ENCODE measurements at regions not wholly inside any gene's neighbourhood (a gene's known extent, or its start where the extent isn't known, plus 50 kb on each side); places are given as distances from the start of the nearest gene placed in this dataset.

DNA sequence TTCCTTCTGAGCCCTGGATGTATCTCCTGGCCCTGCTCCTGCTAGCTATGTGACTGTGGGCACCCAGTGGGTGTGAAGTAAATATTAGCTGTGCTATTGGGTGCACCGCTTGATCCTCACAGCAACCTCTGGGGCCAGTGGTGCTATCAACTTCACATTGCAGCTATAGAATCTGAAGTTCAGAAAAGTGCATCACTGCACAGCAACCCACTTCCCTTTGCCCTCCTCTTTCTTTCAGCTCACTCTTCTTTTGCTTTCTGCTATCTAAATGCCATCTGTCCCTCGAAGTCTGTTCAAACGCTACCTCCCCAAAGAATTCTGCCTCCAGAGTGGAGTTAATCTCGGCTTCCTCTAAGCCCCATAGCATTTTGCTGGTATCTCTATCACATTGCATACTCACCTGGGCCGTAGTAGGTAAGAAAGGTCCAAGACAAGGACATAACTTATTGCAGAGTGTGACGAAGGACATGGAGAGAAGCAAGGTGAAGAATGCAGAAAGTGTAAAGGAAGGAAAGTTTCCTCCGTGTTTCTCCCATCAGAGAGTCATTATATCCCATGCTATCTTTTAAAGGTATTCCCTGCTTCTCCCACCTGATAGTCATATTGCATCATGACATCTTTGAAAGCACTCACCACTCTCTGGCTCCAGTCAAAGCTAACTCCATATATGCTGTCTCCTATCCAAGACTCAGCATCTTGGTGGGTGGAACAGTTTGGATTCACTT, 57.1 kb upstream of the BCL6 start:
- H3K36me3 ChIP-seq = no peaks in the 10 kb centered on the region
- H3K9me3 ChIP-seq = no peaks in the 10 kb centered on the region
- DNase-seq (no peak), ATAC-seq (no peak)
- no peak overlapping the region for H3K27ac ChIP-seq
- intact Hi-C loops (cut with DNase I) = no loop called here
- H3K4me1 ChIP-seq = peaks cover 22% of the 10 kb centered on the region
- TF ChIP-seq, protein P1, sequence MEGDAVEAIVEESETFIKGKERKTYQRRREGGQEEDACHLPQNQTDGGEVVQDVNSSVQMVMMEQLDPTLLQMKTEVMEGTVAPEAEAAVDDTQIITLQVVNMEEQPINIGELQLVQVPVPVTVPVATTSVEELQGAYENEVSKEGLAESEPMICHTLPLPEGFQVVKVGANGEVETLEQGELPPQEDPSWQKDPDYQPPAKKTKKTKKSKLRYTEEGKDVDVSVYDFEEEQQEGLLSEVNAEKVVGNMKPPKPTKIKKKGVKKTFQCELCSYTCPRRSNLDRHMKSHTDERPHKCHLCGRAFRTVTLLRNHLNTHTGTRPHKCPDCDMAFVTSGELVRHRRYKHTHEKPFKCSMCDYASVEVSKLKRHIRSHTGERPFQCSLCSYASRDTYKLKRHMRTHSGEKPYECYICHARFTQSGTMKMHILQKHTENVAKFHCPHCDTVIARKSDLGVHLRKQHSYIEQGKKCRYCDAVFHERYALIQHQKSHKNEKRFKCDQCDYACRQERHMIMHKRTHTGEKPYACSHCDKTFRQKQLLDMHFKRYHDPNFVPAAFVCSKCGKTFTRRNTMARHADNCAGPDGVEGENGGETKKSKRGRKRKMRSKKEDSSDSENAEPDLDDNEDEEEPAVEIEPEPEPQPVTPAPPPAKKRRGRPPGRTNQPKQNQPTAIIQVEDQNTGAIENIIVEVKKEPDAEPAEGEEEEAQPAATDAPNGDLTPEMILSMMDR (IDR thresholded peaks at IDR 0.05) = no peak
- no peak overlapping the region for H3K4me3 ChIP-seq
- no peaks in the 10 kb centered on the region for H3K27me3 ChIP-seq (ENCODE audit: low read depth)

DNA sequence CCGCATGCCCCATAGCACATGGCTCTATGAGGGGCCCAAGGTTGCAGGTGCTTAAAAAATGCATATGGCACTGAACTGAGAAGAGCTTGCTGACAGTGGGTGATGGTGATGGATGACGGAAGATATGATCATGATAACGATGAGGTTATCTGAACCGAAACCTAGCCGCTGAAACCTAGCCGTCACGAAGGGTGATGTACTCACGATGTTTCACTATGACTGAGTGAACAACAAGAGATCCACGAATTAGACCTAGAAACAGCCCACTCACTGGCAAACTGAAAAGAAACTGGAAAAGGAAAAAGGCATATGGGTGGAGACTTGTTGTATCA, 57.6 kb upstream of the BCL6 start:
- H3K36me3 ChIP-seq = no peaks in the 10 kb centered on the region
- no peaks in the 10 kb centered on the region for H3K9me3 ChIP-seq
- ATAC-seq (no peak), DNase-seq (no peak)
- TF ChIP-seq, protein P1 (IDR thresholded peaks at IDR 0.05) = no peak
- intact Hi-C loops (cut with DNase I) = no loop called here
- no peak overlapping the region for H3K4me3 ChIP-seq
- no peak overlapping the region for H3K27ac ChIP-seq
- H3K4me1 ChIP-seq = peaks cover 22% of the 10 kb centered on the region
- no peaks in the 10 kb centered on the region for H3K27me3 ChIP-seq (ENCODE audit: low read depth)

DNA sequence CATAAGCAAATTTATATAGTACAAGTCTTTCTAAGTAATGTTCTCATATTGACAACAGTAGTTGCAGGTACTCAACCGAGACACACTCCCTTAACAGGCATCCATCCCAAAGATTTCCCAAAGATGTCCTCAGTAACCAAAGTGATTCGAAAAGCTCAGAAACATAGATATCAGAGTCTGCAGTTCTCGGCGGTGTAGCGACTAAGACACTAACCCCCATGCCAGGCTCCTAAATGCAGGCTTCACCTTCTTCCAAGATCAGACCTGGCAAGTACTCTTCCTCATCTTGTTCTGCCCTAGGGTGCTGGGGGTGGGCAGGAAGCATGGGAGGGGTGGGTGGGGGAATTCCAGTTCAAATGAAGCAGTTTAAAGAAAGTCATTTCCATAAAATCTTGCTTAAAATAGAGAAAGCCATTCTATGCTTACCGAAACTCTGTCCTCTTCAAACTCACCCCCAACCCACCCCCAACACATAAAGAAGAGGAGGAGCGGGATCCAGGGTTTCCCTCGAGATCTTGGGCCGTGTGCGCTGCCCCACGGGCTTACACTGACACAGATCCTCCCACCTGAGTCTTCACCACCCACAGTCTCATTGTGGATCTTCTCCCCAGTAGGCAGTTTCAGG, 59.0 kb upstream of the BCL6 start:
- no peaks in the 10 kb centered on the region for H3K36me3 ChIP-seq
- no peaks in the 10 kb centered on the region for H3K9me3 ChIP-seq
- DNase-seq = no peak
- no peak for ATAC-seq
- TF ChIP-seq, protein P1 (IDR thresholded peaks at IDR 0.05) = no peak
- no peak overlapping the region for H3K4me3 ChIP-seq
- H3K27ac ChIP-seq = no peak overlapping the region
- peaks cover 19% of the 10 kb centered on the region for H3K4me1 ChIP-seq
- intact Hi-C loops (cut with DNase I) = no loop called here
- no peaks in the 10 kb centered on the region for H3K27me3 ChIP-seq (ENCODE audit: low read depth)

DNA sequence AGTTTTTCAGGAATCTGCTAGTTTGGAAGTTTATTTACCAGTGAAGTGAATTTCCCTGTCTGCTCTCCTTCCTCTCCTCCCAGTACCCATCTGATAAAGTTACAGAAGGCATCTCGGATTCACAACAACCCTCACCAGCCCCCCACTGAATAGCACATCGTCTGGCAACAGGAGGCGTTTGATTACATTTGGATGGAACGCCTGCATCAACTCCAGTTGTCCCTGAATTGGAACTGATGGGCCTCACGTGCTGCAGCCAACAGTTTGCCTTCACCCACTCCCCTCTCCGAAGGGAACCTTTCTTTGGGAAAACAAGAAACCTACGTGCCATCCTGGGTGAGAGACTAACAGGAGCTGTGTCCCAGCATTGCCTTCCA, 59.5 kb upstream of the BCL6 start:
- no peak for DNase-seq
- Histone ChIP-seq H3K27ac (no peak overlapping the region), H3K4me1 (peaks cover 19% of the 10 kb centered on the region), H3K9me3 (no peaks in the 10 kb centered on the region), H3K4me3 (no peak overlapping the region), H3K27me3 (ENCODE audit: low read depth) (no peaks in the 10 kb centered on the region), H3K36me3 (no peaks in the 10 kb centered on the region)
- no peak for ATAC-seq
- TF ChIP-seq, protein P1 (IDR thresholded peaks at IDR 0.05) = no peak
- intact Hi-C loops (cut with DNase I) = no loop called here

DNA sequence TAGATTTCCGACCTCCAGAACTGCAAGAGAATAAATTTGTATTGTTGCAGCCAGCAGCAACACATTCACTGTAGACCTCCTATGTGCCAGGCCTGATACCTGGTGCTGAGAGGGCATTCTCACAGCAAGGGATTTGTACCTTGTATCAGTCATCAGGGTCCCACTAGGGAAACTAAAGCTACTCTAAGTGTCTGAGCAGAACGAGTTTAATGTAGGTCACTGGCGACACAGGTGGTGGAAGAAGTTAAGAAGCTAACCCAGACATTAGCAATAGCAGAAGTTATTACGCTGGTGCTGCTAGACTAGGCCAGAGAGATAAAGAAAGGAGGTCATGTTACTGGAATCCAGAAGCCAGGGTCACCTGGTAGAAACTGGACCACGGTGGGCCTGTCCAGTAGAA, 60.5 kb upstream of the BCL6 start:
- DNase-seq (no peak), ATAC-seq (no peak)
- H3K36me3 ChIP-seq = no peaks in the 10 kb centered on the region
- intact Hi-C loops (cut with DNase I) = no loop called here
- H3K27me3 ChIP-seq (ENCODE audit: low read depth) = no peaks in the 10 kb centered on the region
- H3K4me1 ChIP-seq = peaks cover 15% of the 10 kb centered on the region
- H3K27ac ChIP-seq = no peak overlapping the region
- TF ChIP-seq, protein P1 (IDR thresholded peaks at IDR 0.05) = no peak
- H3K9me3 ChIP-seq = no peaks in the 10 kb centered on the region
- no peak overlapping the region for H3K4me3 ChIP-seq

Data from lower lobe of right lung (tissue), 2 donors.